ENCODE measurements at regions not wholly inside any gene's neighbourhood (a gene's known extent, or its start where the extent isn't known, plus 50 kb on each side); places are given as distances from the start of the nearest gene placed in this dataset.
A peak's percentile ranks its signal among the peaks of the same experiment; 100 is the strongest.

DNA sequence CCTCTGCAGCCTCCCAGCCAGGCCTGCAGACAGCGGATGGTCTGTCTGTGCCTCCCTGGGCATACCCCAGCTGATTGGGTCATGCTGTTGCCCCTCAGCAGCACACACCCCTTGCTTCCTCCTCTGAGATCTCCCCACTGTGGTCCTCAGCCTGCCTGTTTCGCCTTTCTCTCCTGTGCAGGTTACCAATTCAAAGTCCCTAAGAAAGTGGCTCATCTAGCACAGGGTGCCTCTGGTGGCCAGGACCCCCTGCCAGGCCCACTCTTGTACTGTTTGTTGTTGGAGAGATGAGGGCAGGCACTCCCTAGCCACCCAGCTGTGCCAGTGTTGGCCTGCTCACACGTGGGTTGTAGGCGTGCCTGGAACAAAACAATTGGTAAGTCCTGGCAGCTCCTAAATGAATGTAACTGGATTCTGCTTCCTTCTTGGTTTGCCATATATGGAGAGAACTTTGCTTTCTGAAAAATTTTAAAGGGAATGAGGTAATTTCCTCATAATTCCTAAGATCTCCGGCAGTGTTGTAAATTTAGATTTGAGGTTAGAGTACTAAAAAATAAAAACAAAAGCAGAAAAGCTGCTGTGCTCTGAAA is 213.2 kb upstream of the IL12A start:
- 33 to 40% methylated on average over 4 of the region's 5 CpGs for WGBS, 2 donors
- H3K36me3 ChIP-seq, result no peaks in the 10 kb centered on the region
- peak; percentile 1 for DNase-seq
- no peak for TF ChIP-seq POLR2A (IDR thresholded peaks at IDR 0.05)
- TF ChIP-seq, protein P1, sequence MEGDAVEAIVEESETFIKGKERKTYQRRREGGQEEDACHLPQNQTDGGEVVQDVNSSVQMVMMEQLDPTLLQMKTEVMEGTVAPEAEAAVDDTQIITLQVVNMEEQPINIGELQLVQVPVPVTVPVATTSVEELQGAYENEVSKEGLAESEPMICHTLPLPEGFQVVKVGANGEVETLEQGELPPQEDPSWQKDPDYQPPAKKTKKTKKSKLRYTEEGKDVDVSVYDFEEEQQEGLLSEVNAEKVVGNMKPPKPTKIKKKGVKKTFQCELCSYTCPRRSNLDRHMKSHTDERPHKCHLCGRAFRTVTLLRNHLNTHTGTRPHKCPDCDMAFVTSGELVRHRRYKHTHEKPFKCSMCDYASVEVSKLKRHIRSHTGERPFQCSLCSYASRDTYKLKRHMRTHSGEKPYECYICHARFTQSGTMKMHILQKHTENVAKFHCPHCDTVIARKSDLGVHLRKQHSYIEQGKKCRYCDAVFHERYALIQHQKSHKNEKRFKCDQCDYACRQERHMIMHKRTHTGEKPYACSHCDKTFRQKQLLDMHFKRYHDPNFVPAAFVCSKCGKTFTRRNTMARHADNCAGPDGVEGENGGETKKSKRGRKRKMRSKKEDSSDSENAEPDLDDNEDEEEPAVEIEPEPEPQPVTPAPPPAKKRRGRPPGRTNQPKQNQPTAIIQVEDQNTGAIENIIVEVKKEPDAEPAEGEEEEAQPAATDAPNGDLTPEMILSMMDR (IDR thresholded peaks at IDR 0.05), result no peak
- H3K4me3 ChIP-seq, result no peak overlapping the region
- H3K27me3 ChIP-seq, result no peaks in the 10 kb centered on the region
- intact Hi-C loops (cut with DNase I), result no loop called here
- peak overlapping the region; percentile 56 to 84 (median 76) for H3K27ac ChIP-seq
- H3K9me3 ChIP-seq, result no peaks in the 10 kb centered on the region
- H3K4me1 ChIP-seq, result peaks cover 0 to 28% (median 10%) of the 10 kb centered on the region in 3 donors

DNA sequence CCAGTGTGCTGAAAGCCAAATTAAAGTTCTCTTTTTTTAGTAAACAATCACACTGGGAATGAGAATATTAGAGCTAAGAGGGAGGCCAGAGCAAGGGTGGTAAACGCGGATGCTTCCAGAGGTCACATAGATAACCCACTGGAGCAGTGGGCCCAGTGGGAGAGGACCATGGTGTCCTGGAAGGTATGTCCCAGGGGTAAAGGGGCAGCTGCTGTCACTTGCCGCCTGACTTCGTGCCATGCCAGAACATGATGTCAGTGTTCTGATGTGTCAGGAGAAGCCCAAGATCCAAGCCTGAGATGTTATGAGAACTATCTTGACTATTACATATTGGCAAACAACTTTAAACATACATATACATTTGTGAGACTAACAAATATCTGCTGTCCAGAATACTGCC is 211.9 kb upstream of the IL12A start:
- no peak for DNase-seq
- H3K4me3 ChIP-seq, result no peak overlapping the region
- H3K27ac ChIP-seq, result peak overlapping the region in 3 of 4 donors; percentile 71 to 84 (median 81)
- no peaks in the 10 kb centered on the region for H3K27me3 ChIP-seq
- no peaks in the 10 kb centered on the region for H3K9me3 ChIP-seq
- peaks cover 0 to 29% (median 10%) of the 10 kb centered on the region in 3 donors for H3K4me1 ChIP-seq
- intact Hi-C loops (cut with DNase I), result no loop called here
- no peaks in the 10 kb centered on the region for H3K36me3 ChIP-seq
- 71 to 79% methylated on average over 4 of the region's 4 CpGs for WGBS, 2 donors
- TF ChIP-seq, protein P1 (IDR thresholded peaks at IDR 0.05), result no peak
- no peak for TF ChIP-seq POLR2A (IDR thresholded peaks at IDR 0.05)

DNA sequence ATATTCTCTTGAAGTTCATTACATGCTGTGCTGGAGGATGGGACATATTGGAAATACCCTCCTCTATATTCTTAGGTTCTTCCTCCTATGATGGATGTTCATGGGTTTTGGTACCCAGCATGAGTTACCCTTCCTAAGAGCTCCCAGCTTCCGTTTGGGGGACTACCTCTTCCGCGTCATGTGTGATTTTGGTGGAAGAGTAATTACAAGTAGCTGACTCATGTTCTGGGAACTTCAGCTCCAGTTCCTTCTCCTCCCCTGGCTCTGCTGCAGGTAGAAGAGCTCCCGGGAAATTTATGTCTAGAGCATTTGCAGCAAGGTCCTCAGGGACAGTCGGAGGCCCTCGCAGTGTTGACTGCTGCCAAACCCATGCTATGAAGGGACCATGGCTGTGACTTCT is 208.8 kb upstream of the IL12A start:
- Histone ChIP-seq H3K36me3 (no peaks in the 10 kb centered on the region), H3K9me3 (no peaks in the 10 kb centered on the region), H3K27ac (peak overlapping the region in 2 of 4 donors; percentile 0 to 1), H3K4me1 (peaks cover 0 to 54% (median 14%) of the 10 kb centered on the region in 3 donors), H3K27me3 (no peaks in the 10 kb centered on the region), H3K4me3 (no peak overlapping the region)
- TF ChIP-seq, protein P1 (IDR thresholded peaks at IDR 0.05), result no peak
- no peak for TF ChIP-seq POLR2A (IDR thresholded peaks at IDR 0.05)
- 38 to 53% methylated on average over 3 to 6 of the region's 6 CpGs for WGBS, 2 donors
- DNase-seq, result no peak
- intact Hi-C loops (cut with DNase I), result no loop called here

DNA sequence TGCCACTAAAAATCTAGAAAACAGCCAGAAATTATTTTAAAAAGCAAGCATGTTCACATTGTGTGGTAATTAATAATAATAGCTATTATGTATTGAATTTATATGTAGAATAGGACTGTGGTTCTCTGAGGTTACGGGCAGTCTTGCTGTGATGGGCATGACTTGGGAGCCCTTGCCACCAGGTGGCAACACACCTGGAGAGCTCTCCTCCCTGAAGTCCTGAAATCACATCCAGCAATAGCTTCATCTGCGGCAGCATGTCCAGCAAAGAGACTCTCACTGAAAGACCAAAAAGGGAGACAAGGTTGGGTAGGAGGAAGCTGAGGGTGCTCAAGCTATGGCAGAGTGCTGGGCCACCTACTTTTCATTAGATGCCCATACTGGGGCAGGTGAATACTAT is 206.8 kb upstream of the IL12A start:
- no peak for DNase-seq
- no peak overlapping the region for H3K4me3 ChIP-seq
- H3K9me3 ChIP-seq, result no peaks in the 10 kb centered on the region
- H3K4me1 ChIP-seq, result peaks cover 2 to 61% (median 7%) of the 10 kb centered on the region in 3 donors
- H3K27ac ChIP-seq, result no peak overlapping the region
- WGBS, 2 donors, result 89 to 100% methylated on average over 2 of the region's 2 CpGs
- H3K27me3 ChIP-seq, result no peaks in the 10 kb centered on the region
- intact Hi-C loops (cut with DNase I), result no loop called here
- TF ChIP-seq, protein P1 (IDR thresholded peaks at IDR 0.05), result peak in 4 of 6 experiments; percentile 22 to 44 (median 27)
- TF ChIP-seq POLR2A (IDR thresholded peaks at IDR 0.05), result no peak
- H3K36me3 ChIP-seq, result no peaks in the 10 kb centered on the region

DNA sequence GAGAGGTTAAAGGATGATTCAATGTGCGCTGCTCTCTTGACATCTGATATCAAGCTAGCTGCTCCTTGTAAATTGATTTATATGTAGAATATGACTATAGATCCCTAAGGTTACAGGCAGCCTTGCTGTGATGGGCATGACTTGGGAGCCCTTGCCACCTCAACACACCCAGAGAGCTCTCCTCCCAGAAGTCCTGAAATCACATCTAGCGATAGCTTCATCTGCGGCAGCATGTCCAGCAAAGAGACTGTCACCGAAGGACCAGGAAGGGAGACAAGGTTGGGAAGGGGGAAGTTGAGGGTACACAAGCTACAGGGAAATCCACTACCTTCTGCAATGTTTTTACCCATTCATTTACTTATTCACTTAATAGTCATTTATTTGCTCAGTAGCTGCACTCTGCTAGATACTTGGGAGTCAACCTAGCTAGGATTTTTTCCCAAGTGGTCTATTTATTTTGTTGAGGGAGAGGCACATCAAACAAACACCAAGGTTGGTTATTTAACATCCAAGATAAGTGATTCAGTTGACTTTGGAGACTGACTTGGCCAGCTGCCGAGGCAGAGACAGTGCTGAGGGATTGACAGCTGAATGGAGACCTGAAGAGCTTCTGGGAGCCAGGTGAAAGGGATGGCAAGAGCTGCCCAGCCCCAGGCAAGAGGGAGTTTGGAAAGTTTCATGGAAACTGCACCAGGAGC is 205.8 kb upstream of the IL12A start:
- H3K4me3 ChIP-seq, result no peak overlapping the region
- H3K27ac ChIP-seq, result peak overlapping the region; percentile 73 to 82 (median 79)
- peaks cover 11 to 71% (median 15%) of the 10 kb centered on the region in 3 donors for H3K4me1 ChIP-seq
- H3K27me3 ChIP-seq, result no peaks in the 10 kb centered on the region
- DNase-seq, result no peak
- no peaks in the 10 kb centered on the region for H3K36me3 ChIP-seq
- 76 to 84% methylated on average over 5 of the region's 5 CpGs for WGBS, 2 donors
- no peak for TF ChIP-seq POLR2A (IDR thresholded peaks at IDR 0.05)
- TF ChIP-seq, protein P1 (IDR thresholded peaks at IDR 0.05), result no peak
- H3K9me3 ChIP-seq, result no peaks in the 10 kb centered on the region
- intact Hi-C loops (cut with DNase I), result no loop called here
